RWPE1 (cell line): ENCODE measurements at regions not wholly inside any gene's neighbourhood (a gene's known extent, or its start where the extent isn't known, plus 50 kb on each side); places are given as distances from the start of the nearest gene placed in this dataset.

ENCODE experiments used
- CTCF ChIA-PET: fragments of 350-600 bp; sonication (Branson Sonifier 250); formaldehyde crosslinking; extraction: SDS; loops from one replicate; lab custom pipeline; 2021; lab: Yijun Ruan, JAX
- POLR2A ChIA-PET: fragments of 400-600 bp; formaldehyde crosslinking; extraction: SDS; loops from one replicate; lab custom pipeline; 2020; ENCODE audit warnings: antibody characterized with exemption; ENCODE audit not compliant: low non-redundant PET; lab: Yijun Ruan, JAX
- DNase-seq: peaks from one replicate; pipeline ENCODE4 v3.0.0; 2012; ENCODE audit warnings: low spot score
- H3K27ac ChIP-seq: fragments of 450-650 bp; 2 replicates; pipeline ENCODE4 v1.5.1; 2017
- CTCF ChIP-seq: fragments of 450-650 bp; conservative IDR thresholded peaks from 2 replicates; pipeline ENCODE4 v1.5.1; 2017; ENCODE audit warnings: low read depth, mild to moderate bottlenecking

DNA sequence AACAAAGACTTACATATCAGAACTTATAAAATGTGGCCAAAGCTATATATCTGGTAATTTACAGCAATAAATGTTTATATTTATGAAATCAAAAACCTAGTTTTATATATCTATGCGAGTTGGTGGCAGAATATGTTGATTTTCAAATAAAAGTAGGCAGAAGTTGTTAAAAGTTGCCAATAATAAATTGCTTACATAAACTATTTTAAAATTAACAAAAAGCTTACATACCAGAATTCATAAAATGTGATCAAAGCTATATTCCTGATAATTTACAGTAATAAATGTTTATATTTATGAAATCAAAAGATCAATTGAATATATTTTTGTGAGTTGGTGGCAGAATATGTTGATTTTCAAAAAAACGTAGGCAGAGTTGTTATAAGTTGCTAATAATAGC, 451.8 kb upstream of the KHDRBS2 start:
- no peak for DNase-seq
- ChIA-PET CTCF (no interaction called here), POLR2A (no interaction called here)
- TF ChIP-seq CTCF = no peak
- no peak overlapping the region for H3K27ac ChIP-seq

DNA sequence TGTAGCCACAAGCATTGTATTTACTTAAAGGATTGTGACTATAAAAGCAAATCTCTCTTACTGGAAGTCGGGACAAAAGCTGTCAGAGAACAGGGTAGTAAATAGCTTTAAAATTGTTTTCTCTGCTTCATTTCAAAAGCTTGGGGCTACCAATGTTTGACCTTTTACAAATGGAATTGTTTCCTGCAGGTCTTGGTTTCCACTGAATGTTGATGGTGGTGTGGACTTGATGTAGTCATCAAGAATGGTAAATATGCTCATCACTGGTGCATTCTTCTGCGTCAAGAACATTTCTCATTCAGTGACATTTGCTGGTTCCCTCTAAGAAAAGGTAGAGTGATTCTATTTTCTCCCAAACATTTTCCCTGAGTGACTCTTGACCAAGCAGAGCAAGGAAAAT, 435.4 kb upstream of the KHDRBS2 start:
- POLR2A ChIA-PET = no interaction called here
- H3K27ac ChIP-seq = no peak overlapping the region
- no peak for DNase-seq
- no peak for TF ChIP-seq CTCF
- CTCF ChIA-PET = no interaction called here

GRCh38 chr6:62716719-62717118, 430.7 kb upstream of the KHDRBS2 start:
- ChIA-PET POLR2A (no interaction called here), CTCF (interaction anchor here (0.6 kb wide), 1 partner anchor 396 kb away, joined by 4 read pairs; no protein-coding TSS in a partner anchor)
- no peak for DNase-seq
- no peak overlapping the region for H3K27ac ChIP-seq
- no peak for TF ChIP-seq CTCF

DNA sequence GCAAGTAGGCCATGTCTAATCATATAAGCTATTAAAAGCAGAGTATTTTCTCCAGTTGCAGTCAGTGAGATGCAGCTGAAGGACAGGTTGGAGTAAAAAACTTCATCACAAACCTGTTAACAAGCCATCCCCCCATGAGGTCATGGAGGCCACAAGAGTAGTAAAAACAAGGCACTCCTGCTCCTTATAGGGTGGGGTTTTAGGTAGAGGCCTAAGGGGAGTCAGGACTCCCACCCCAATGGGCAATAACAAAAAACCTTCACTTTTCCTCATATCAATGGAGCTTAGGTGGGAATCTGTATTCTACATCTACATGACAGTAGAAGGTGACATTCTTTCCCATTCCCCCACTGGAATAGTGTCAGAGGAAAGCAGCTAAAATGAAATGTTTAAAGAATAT, 428.1 kb upstream of the KHDRBS2 start:
- TF ChIP-seq CTCF = no peak
- ChIA-PET CTCF (no interaction called here), POLR2A (no interaction called here)
- no peak for DNase-seq
- no peak overlapping the region for H3K27ac ChIP-seq

- ChIA-PET POLR2A (no interaction called here), CTCF (no interaction called here)
- TF ChIP-seq CTCF = no peak
- DNase-seq = no peak
- H3K27ac ChIP-seq = no peak overlapping the region
Observed at GRCh38 chr6:62711750-62712149, 425.7 kb upstream of the KHDRBS2 start.

GRCh38 chr6:62707914-62708313, 421.9 kb upstream of the KHDRBS2 start:
- H3K27ac ChIP-seq = no peak overlapping the region
- ChIA-PET POLR2A (no interaction called here), CTCF (interaction anchor here (0.6 kb wide), 1 partner anchor 33 kb away, joined by 3 read pairs; no protein-coding TSS in a partner anchor)
- no peak for TF ChIP-seq CTCF
- no peak for DNase-seq
